Neural cell (in vitro differentiated cells): ENCODE measurements at regions not wholly inside any gene's neighbourhood (a gene's known extent, or its start where the extent isn't known, plus 50 kb on each side); places are given as distances from the start of the nearest gene placed in this dataset.

Experiments
- H2AFZ ChIP-seq: fragments of 200-600, 300-800 bp; sonication (generic), shearing (Covaris generic); 2 replicates; pipeline ENCODE4 v1.6.0; 2014; ENCODE audit warnings: low read depth, mild to moderate bottlenecking, antibody characterized with exemption, low read length, moderate library complexity
- H3F3A ChIP-seq: fragments of 200-600 bp; shearing (Covaris generic); 2 replicates; pipeline ENCODE4 v1.6.1; 2016; ENCODE audit warnings: mild to moderate bottlenecking, moderate library complexity, mixed read lengths, antibody characterized with exemption, low read length; ENCODE audit not compliant: insufficient read depth, poor library complexity, severe bottlenecking
- H3K27ac ChIP-seq: fragments of 200-600, 300-800 bp; sonication (generic), shearing (Covaris generic); 2 replicates; pipeline ENCODE4 v1.5.1; 2014; ENCODE audit warnings: mild to moderate bottlenecking, low read length, moderate library complexity
- H3K27me3 ChIP-seq: fragments of 300-800, 200-600 bp; sonication (generic), shearing (Covaris generic); 2 replicates; pipeline ENCODE4 v1.6.0; 2014; ENCODE audit warnings: mild to moderate bottlenecking, low read depth, low read length, moderate library complexity; ENCODE audit not compliant: insufficient read depth
- H3K36me3 ChIP-seq: fragments of 300-800, 200-600 bp; sonication (generic), shearing (Covaris generic); 2 replicates; pipeline ENCODE4 v1.5.1; 2014; ENCODE audit warnings: mild to moderate bottlenecking, antibody characterized with exemption, low read length, moderate library complexity; ENCODE audit not compliant: insufficient read depth
- H3K4me2 ChIP-seq: fragments of 300-800, 200-600 bp; sonication (generic), shearing (Covaris generic); 2 replicates; pipeline ENCODE4 v1.6.0; 2014; ENCODE audit warnings: mild to moderate bottlenecking, low read length
- H3K4me3 ChIP-seq: fragments of 300-800, 200-600 bp; sonication (generic), shearing (Covaris generic); 2 replicates; pipeline ENCODE4 v1.5.1; 2014; ENCODE audit warnings: mild to moderate bottlenecking, low read length, moderate library complexity
- H3K79me2 ChIP-seq: fragments of 200-600 bp; shearing (Covaris generic); replicated peaks from 2 replicates; pipeline ENCODE4 v1.6.0; 2014; ENCODE audit warnings: mild to moderate bottlenecking, low read length, moderate library complexity; ENCODE audit not compliant: insufficient read depth
- H3K9ac ChIP-seq: fragments of 300-800, 200-600 bp; sonication (generic), shearing (Covaris generic); 2 replicates; pipeline ENCODE4 v1.6.1; 2016; ENCODE audit warnings: mild to moderate bottlenecking, low read length, mixed read lengths
- H3K9me2 ChIP-seq: fragments of 200-600 bp; shearing (Covaris generic); 2 replicates; pipeline ENCODE4 v1.6.1; 2016; ENCODE audit warnings: mild to moderate bottlenecking, low read length, mixed read lengths; ENCODE audit not compliant: insufficient read depth
- H3K9me3 ChIP-seq: fragments of 200-600, 300-800 bp; sonication (generic), shearing (Covaris generic); 2 replicates; pipeline ENCODE4 v1.6.1; 2016; ENCODE audit warnings: mild to moderate bottlenecking, mixed run types, low read length, moderate library complexity, mixed read lengths
- H4K20me1 ChIP-seq: fragments of 200-600 bp; shearing (Covaris generic); 2 replicates; pipeline ENCODE4 v1.6.1; 2016; ENCODE audit warnings: mild to moderate bottlenecking, mixed run types; ENCODE audit not compliant: insufficient read depth
- EP300 ChIP-seq: fragments of 450-650 bp; conservative IDR thresholded peaks from 2 replicates; pipeline ENCODE4 v1.6.1; 2014; ENCODE audit warnings: antibody characterized with exemption, mild to moderate bottlenecking, moderate library complexity; ENCODE audit not compliant: poor library complexity, severe bottlenecking
- EZH2 ChIP-seq: fragments of 200-600, 300-800 bp; shearing (Covaris generic), sonication (generic); IDR thresholded peaks from 2 replicates; pipeline ENCODE4 v1.6.1; 2014; ENCODE audit warnings: antibody characterized with exemption, low read length, borderline replicate concordance, mild to moderate bottlenecking; ENCODE audit not compliant: insufficient read depth, poor library complexity, severe bottlenecking
- MXI1 ChIP-seq: fragments of 450-650 bp; conservative IDR thresholded peaks from 2 replicates; pipeline ENCODE4 v1.6.1; 2014; ENCODE audit warnings: antibody characterized with exemption, mild to moderate bottlenecking; ENCODE audit not compliant: poor library complexity, severe bottlenecking
- POLR2AphosphoS5 ChIP-seq: IDR thresholded peaks from 2 replicates; pipeline ENCODE4 v1.6.1; 2012
- RAD21 ChIP-seq: fragments of 450-650 bp; conservative IDR thresholded peaks from 2 replicates; pipeline ENCODE4 v1.6.1; 2014; ENCODE audit warnings: antibody characterized with exemption, mild to moderate bottlenecking, moderate library complexity
- SMC3 ChIP-seq: fragments of 450-650 bp; conservative IDR thresholded peaks from 2 replicates; pipeline ENCODE4 v1.6.1; 2014; ENCODE audit warnings: antibody characterized with exemption, mild to moderate bottlenecking, moderate library complexity; ENCODE audit not compliant: poor library complexity
- TAF1 ChIP-seq: IDR thresholded peaks from 2 replicates; pipeline ENCODE4 v1.6.1; 2012; ENCODE audit warnings: low read depth
- TF ChIP-seq, protein P1 (sequence below): IDR thresholded peaks from 2 replicates; pipeline ENCODE4 v1.6.1; 2012; ENCODE audit warnings: borderline replicate concordance
- TF ChIP-seq, protein P2 (sequence below): fragments of 450-650 bp; IDR thresholded peaks from 2 replicates; pipeline ENCODE4 v1.5.1; 2014; ENCODE audit warnings: antibody characterized with exemption, mild to moderate bottlenecking, moderate library complexity; ENCODE audit not compliant: poor library complexity, severe bottlenecking

DNA sequence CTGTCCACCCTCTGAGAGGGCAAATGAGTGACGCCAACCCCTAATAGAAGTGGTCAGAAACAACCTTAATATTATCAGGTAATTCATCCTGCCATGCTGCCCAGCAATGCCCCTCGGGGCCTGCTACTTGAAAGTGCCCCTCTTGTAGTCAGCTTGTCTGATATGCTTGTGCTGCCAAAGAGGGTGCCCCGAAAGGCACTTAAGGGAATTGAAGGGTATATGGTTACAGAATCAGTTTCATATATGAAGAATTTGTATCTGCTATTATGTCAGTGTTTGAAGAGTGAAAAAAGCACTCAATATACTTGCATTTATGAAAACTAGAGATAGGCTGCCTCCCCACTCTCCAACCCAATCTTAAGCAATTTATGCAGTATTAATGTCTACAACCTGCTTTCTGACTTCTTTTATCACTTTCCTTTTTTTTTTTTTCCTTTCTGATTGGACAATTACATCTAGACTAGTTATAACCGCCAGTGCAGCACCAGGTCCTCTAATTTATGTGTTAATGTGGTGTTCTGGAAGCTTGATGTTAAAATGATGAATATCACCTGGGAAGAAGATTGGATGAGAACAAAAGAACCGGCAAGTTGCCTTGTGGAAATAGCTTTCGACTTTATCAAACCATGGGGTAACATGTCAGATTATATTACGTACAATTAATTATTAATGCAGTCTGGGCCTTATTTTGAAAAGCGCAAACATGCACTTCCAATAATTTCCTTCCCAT is 646.9 kb upstream of the ACVR2A start:
- no peaks in the 10 kb centered on the region for H3K79me2 ChIP-seq
- no peaks in the 10 kb centered on the region for H3K36me3 ChIP-seq
- no peaks in the 10 kb centered on the region for H3K9me2 ChIP-seq
- no peak overlapping the region for H3K4me2 ChIP-seq
- no peak overlapping the region for H3K9ac ChIP-seq
- TF ChIP-seq, protein P1, sequence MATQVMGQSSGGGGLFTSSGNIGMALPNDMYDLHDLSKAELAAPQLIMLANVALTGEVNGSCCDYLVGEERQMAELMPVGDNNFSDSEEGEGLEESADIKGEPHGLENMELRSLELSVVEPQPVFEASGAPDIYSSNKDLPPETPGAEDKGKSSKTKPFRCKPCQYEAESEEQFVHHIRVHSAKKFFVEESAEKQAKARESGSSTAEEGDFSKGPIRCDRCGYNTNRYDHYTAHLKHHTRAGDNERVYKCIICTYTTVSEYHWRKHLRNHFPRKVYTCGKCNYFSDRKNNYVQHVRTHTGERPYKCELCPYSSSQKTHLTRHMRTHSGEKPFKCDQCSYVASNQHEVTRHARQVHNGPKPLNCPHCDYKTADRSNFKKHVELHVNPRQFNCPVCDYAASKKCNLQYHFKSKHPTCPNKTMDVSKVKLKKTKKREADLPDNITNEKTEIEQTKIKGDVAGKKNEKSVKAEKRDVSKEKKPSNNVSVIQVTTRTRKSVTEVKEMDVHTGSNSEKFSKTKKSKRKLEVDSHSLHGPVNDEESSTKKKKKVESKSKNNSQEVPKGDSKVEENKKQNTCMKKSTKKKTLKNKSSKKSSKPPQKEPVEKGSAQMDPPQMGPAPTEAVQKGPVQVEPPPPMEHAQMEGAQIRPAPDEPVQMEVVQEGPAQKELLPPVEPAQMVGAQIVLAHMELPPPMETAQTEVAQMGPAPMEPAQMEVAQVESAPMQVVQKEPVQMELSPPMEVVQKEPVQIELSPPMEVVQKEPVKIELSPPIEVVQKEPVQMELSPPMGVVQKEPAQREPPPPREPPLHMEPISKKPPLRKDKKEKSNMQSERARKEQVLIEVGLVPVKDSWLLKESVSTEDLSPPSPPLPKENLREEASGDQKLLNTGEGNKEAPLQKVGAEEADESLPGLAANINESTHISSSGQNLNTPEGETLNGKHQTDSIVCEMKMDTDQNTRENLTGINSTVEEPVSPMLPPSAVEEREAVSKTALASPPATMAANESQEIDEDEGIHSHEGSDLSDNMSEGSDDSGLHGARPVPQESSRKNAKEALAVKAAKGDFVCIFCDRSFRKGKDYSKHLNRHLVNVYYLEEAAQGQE: no peak
- no peak for TF ChIP-seq RAD21
- TF ChIP-seq, protein P2, sequence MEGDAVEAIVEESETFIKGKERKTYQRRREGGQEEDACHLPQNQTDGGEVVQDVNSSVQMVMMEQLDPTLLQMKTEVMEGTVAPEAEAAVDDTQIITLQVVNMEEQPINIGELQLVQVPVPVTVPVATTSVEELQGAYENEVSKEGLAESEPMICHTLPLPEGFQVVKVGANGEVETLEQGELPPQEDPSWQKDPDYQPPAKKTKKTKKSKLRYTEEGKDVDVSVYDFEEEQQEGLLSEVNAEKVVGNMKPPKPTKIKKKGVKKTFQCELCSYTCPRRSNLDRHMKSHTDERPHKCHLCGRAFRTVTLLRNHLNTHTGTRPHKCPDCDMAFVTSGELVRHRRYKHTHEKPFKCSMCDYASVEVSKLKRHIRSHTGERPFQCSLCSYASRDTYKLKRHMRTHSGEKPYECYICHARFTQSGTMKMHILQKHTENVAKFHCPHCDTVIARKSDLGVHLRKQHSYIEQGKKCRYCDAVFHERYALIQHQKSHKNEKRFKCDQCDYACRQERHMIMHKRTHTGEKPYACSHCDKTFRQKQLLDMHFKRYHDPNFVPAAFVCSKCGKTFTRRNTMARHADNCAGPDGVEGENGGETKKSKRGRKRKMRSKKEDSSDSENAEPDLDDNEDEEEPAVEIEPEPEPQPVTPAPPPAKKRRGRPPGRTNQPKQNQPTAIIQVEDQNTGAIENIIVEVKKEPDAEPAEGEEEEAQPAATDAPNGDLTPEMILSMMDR: no peak
- no peak for TF ChIP-seq MXI1
- TF ChIP-seq EZH2: no peak
- no peak for TF ChIP-seq POLR2AphosphoS5
- TF ChIP-seq SMC3: no peak
- TF ChIP-seq TAF1: no peak
- no peak for TF ChIP-seq EP300
- H4K20me1 ChIP-seq: no peaks in the 10 kb centered on the region
- no peak overlapping the region for H3K27ac ChIP-seq
- no peaks in the 10 kb centered on the region for H3K9me3 ChIP-seq
- no peak overlapping the region for H2AFZ ChIP-seq
- no peaks in the 10 kb centered on the region for H3K27me3 ChIP-seq
- no peak overlapping the region for H3K4me3 ChIP-seq
- no peaks in the 10 kb centered on the region for H3F3A ChIP-seq

DNA sequence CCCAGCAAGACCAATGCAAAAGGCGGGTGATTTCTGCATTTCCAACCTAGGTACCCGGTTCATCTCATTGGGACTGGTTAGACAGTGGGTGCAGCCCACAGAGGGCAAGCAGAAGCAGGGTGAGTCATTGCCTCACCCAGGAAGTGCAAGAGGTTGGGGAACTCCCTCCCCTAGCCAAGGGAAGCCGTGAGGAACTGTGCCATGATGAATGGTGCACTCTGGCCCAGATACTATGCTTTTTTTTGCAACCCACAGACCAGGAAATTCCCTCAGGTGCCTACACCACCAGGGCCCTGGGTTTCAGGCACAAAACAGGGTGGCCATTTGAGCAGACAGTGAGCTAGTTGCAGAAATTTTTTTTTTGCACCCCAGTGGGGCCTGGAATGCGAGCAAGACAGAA is 662.6 kb upstream of the ACVR2A start:
- Histone ChIP-seq H3K9ac (no peak overlapping the region), H3K9me2 (no peaks in the 10 kb centered on the region), H3F3A (no peaks in the 10 kb centered on the region), H3K36me3 (no peaks in the 10 kb centered on the region), H3K4me3 (no peak overlapping the region), H3K79me2 (no peaks in the 10 kb centered on the region), H3K9me3 (no peaks in the 10 kb centered on the region), H3K4me2 (no peak overlapping the region), H2AFZ (no peak overlapping the region), H3K27me3 (no peaks in the 10 kb centered on the region), H4K20me1 (no peaks in the 10 kb centered on the region), H3K27ac (no peak overlapping the region)
- TF ChIP-seq, protein P1: no peak
- TF ChIP-seq POLR2AphosphoS5: no peak
- no peak for TF ChIP-seq RAD21
